HepG2 (cell line): ENCODE measurements at regions not wholly inside any gene's neighbourhood (a gene's known extent, or its start where the extent isn't known, plus 50 kb on each side); places are given as distances from the start of the nearest gene placed in this dataset.

Experiments used
- KLF9 ChIP-seq: IDR thresholded peaks from 2 replicates; pipeline ENCODE4 v1.6.1; 2016; ENCODE audit warnings: low read depth
- MEIS1 ChIP-seq: sonication (generic); formaldehyde crosslinking; IDR thresholded peaks from 2 replicates; pipeline ENCODE4 v1.9.0; 2021; ENCODE audit warnings: mild to moderate bottlenecking, missing genetic modification reagents, moderate library complexity, borderline replicate concordance
- NKX3-1 ChIP-seq: sonication (generic); formaldehyde crosslinking; IDR thresholded peaks from 2 replicates; pipeline ENCODE4 v1.5.0; 2020; ENCODE audit warnings: missing genetic modification reagents
- XRCC5 ChIP-seq: fragments of 200-400 bp; formaldehyde crosslinking; optimal IDR thresholded peaks from 2 replicates; pipeline ENCODE3; 2017; ENCODE audit warnings: mild to moderate bottlenecking, low read length
- ZC3H4 ChIP-seq: sonication (generic); formaldehyde crosslinking; IDR thresholded peaks from 2 replicates; pipeline ENCODE4 v1.4.0; 2020; ENCODE audit warnings: missing genetic modification reagents, borderline replicate concordance
- ZFP82 ChIP-seq: sonication (generic); formaldehyde crosslinking; IDR thresholded peaks from 2 replicates; pipeline ENCODE4 v1.5.1; 2020; ENCODE audit warnings: mild to moderate bottlenecking, missing genetic modification reagents, borderline replicate concordance
- ZNF282 ChIP-seq: fragments of 450-650 bp; IDR thresholded peaks from 2 replicates; pipeline ENCODE4 v1.6.1; 2018; ENCODE audit not compliant: partially characterized antibody
- ZNF615 ChIP-seq: sonication (generic); formaldehyde crosslinking; IDR thresholded peaks from 2 replicates; pipeline ENCODE4 v1.5.0; 2020; ENCODE audit warnings: mild to moderate bottlenecking, missing genetic modification reagents, borderline replicate concordance
- ZNF644 ChIP-seq: IDR thresholded peaks from 2 replicates; pipeline ENCODE4 v1.6.1; 2016; ENCODE audit warnings: low read depth
- ZNF788 ChIP-seq: sonication (generic); formaldehyde crosslinking; IDR thresholded peaks from 2 replicates; pipeline ENCODE4 v1.5.0; 2020; ENCODE audit warnings: mild to moderate bottlenecking, missing genetic modification reagents, borderline replicate concordance
- ZNF792 ChIP-seq: IDR thresholded peaks from 2 replicates; pipeline ENCODE4 v1.6.1; 2016
- TF ChIP-seq, protein P1 (sequence below): sonication (generic); formaldehyde crosslinking; IDR thresholded peaks from 2 replicates; pipeline ENCODE4 v1.4.0; 2020; ENCODE audit warnings: mild to moderate bottlenecking, missing genetic modification reagents
- TF ChIP-seq, protein P2 (sequence below): sonication (generic); formaldehyde crosslinking; IDR thresholded peaks from 2 replicates; pipeline ENCODE4 v1.8.0; 2022; ENCODE audit warnings: mild to moderate bottlenecking, missing genetic modification reagents, borderline replicate concordance
- TF ChIP-seq, protein P3 (sequence below): sonication (generic); formaldehyde crosslinking; conservative IDR thresholded peaks from 2 replicates; pipeline ENCODE4 v1.4.0; 2020; ENCODE audit warnings: missing genetic modification reagents
- TF ChIP-seq, protein P4 (sequence below): sonication (generic); formaldehyde crosslinking; IDR thresholded peaks from 2 replicates; pipeline ENCODE4 v1.5.1; 2020; ENCODE audit warnings: missing genetic modification reagents, mild to moderate bottlenecking, borderline replicate concordance
- TF ChIP-seq, protein P5 (sequence below): sonication (generic); formaldehyde crosslinking; conservative IDR thresholded peaks from 2 replicates; pipeline ENCODE4 v1.4.0; 2020; ENCODE audit warnings: mild to moderate bottlenecking, missing genetic modification reagents, moderate library complexity
- TF ChIP-seq, protein P6 (sequence below): sonication (generic); formaldehyde crosslinking; IDR thresholded peaks from 2 replicates; pipeline ENCODE4 v1.5.0; 2020; ENCODE audit warnings: mild to moderate bottlenecking, missing genetic modification reagents

DNA sequence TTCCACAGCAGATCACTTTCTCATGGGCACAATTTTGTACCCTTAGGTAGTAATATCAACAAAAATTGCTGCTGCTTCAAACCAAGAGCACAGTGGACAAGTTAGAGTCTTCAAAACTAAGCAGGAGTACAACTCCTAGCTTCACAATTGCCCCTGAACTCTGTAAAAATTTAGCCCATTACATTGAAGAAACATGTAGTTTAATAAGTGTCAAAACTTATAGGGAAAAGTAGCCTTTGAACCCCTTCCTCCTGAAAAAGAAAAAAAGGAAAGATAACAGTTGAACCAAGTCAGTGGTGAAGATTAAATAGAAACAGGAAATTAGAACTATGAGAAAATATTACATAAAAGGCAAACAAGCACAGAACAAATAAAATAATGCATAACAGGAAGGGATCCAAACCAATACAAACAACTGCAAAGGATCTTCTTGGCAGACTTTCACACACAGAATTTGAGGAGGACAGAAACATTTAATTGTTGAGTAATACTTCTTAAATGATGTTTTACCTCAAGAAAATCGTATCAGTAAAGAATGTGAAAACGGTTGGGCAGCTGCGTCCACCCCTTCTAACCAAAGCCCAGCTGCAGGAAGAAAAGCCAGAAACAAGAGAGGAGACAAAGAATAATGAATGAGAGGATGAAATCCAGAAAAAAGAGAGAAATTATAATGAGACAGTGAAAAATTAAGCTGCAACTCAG, 636.0 kb downstream of the NR2F1-AS1 start (continued):
- TF ChIP-seq, protein P1, sequence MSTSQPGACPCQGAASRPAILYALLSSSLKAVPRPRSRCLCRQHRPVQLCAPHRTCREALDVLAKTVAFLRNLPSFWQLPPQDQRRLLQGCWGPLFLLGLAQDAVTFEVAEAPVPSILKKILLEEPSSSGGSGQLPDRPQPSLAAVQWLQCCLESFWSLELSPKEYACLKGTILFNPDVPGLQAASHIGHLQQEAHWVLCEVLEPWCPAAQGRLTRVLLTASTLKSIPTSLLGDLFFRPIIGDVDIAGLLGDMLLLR (CRISPR knock-in tag), result no peak
- TF ChIP-seq ZC3H4 (CRISPR knock-in tag) (no peak; the same call in 1 of the 2 replicates), ZNF788 (CRISPR knock-in tag) (no peak), ZFP82 (CRISPR knock-in tag) (no peak), NKX3-1 (CRISPR knock-in tag) (0 out of 2 replicates have a peak, but pooled peaks have one; percentile 53), XRCC5 (no peak), ZNF615 (no peak), KLF9 (CRISPR knock-in tag) (no peak), ZNF282 (no peak), ZNF792 (CRISPR knock-in tag) (no peak), ZNF644 (CRISPR knock-in tag) (no peak; the same call in 1 of the 2 replicates), MEIS1 (no peak; the same call in 1 of the 2 replicates)
- TF ChIP-seq, protein P2, sequence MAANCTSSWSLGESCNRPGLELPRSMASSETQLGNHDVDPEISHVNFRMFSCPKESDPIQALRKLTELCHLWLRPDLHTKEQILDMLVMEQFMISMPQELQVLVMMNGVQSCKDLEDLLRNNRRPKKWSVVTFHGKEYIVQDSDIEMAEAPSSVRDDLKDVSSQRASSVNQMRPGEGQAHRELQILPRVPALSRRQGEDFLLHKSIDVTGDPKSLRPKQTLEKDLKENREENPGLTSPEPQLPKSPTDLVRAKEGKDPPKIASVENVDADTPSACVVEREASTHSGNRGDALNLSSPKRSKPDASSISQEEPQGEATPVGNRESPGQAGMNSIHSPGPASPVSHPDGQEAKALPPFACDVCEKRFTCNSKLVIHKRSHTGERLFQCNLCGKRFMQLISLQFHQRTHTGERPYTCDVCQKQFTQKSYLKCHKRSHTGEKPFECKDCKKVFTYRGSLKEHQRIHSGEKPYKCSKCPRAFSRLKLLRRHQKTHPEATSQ, result peak; percentile 55; the same call in 1 of the 2 replicates
- TF ChIP-seq, protein P3, sequence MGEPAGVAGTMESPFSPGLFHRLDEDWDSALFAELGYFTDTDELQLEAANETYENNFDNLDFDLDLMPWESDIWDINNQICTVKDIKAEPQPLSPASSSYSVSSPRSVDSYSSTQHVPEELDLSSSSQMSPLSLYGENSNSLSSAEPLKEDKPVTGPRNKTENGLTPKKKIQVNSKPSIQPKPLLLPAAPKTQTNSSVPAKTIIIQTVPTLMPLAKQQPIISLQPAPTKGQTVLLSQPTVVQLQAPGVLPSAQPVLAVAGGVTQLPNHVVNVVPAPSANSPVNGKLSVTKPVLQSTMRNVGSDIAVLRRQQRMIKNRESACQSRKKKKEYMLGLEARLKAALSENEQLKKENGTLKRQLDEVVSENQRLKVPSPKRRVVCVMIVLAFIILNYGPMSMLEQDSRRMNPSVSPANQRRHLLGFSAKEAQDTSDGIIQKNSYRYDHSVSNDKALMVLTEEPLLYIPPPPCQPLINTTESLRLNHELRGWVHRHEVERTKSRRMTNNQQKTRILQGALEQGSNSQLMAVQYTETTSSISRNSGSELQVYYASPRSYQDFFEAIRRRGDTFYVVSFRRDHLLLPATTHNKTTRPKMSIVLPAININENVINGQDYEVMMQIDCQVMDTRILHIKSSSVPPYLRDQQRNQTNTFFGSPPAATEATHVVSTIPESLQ (CRISPR knock-in tag), result no peak
- TF ChIP-seq, protein P4, sequence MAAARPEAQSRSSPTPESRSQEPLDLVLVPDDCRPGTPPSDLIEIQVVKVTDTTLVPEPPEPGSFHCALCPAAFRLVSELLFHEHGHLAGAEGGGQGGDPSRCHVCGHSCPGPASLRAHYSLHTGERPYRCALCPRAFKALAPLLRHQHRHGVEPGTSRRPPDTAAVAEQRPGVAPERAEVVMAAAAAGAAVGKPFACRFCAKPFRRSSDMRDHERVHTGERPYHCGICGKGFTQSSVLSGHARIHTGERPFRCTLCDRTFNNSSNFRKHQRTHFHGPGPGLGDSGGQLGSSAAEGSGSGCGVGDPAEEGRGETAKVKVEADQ (CRISPR knock-in tag), result no peak
- TF ChIP-seq, protein P5, sequence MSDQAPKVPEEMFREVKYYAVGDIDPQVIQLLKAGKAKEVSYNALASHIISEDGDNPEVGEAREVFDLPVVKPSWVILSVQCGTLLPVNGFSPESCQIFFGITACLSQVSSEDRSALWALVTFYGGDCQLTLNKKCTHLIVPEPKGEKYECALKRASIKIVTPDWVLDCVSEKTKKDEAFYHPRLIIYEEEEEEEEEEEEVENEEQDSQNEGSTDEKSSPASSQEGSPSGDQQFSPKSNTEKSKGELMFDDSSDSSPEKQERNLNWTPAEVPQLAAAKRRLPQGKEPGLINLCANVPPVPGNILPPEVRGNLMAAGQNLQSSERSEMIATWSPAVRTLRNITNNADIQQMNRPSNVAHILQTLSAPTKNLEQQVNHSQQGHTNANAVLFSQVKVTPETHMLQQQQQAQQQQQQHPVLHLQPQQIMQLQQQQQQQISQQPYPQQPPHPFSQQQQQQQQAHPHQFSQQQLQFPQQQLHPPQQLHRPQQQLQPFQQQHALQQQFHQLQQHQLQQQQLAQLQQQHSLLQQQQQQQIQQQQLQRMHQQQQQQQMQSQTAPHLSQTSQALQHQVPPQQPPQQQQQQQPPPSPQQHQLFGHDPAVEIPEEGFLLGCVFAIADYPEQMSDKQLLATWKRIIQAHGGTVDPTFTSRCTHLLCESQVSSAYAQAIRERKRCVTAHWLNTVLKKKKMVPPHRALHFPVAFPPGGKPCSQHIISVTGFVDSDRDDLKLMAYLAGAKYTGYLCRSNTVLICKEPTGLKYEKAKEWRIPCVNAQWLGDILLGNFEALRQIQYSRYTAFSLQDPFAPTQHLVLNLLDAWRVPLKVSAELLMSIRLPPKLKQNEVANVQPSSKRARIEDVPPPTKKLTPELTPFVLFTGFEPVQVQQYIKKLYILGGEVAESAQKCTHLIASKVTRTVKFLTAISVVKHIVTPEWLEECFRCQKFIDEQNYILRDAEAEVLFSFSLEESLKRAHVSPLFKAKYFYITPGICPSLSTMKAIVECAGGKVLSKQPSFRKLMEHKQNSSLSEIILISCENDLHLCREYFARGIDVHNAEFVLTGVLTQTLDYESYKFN (CRISPR knock-in tag), result peak; percentile 89
- TF ChIP-seq, protein P6, sequence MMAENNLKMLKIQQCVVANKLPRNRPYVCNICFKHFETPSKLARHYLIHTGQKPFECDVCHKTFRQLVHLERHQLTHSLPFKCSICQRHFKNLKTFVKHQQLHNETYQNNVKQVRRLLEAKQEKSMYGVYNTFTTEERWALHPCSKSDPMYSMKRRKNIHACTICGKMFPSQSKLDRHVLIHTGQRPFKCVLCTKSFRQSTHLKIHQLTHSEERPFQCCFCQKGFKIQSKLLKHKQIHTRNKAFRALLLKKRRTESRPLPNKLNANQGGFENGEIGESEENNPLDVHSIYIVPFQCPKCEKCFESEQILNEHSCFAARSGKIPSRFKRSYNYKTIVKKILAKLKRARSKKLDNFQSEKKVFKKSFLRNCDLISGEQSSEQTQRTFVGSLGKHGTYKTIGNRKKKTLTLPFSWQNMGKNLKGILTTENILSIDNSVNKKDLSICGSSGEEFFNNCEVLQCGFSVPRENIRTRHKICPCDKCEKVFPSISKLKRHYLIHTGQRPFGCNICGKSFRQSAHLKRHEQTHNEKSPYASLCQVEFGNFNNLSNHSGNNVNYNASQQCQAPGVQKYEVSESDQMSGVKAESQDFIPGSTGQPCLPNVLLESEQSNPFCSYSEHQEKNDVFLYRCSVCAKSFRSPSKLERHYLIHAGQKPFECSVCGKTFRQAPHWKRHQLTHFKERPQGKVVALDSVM (CRISPR knock-in tag), result no peak
